HG03565 (cell line): ENCODE measurements at regions not wholly inside any gene's neighbourhood (a gene's known extent, or its start where the extent isn't known, plus 50 kb on each side); places are given as distances from the start of the nearest gene placed in this dataset.
"Not testable (repeated sequence)": the region's sequence is repeated elsewhere in the genome, so short reads cannot be mapped to it uniquely, and the experiment has no call there.

ENCODE experiments used
- ATAC-seq: cut with Tn5 transposase; IDR thresholded peaks from one replicate; pipeline ENCODE4 v1.9.1; 2021; ENCODE audit warnings: mild to moderate bottlenecking, moderate library complexity; ENCODE audit not compliant: unreplicated experiment

- no peak for ATAC-seq
These were observed 280.7 kb upstream of the TLE3 start for GRCh38 chr15:70378126-70379031.

- ATAC-seq = no peak
These were observed 279.4 kb upstream of the TLE3 start for GRCh38 chr15:70376929-70377691.

- no peak for ATAC-seq
These were observed 278.6 kb upstream of the TLE3 start for GRCh38 chr15:70376031-70376928.

GRCh38 chr15:70375586-70375985, 277.9 kb upstream of the TLE3 start:
- ATAC-seq = no peak

GRCh38 chr15:70375006-70375431, 277.3 kb upstream of the TLE3 start:
- ATAC-seq = no peak

GRCh38 chr15:70374096-70374495, 276.4 kb upstream of the TLE3 start:
- ATAC-seq = no peak

GRCh38 chr15:70373439-70373838, 275.7 kb upstream of the TLE3 start:
- not testable (repeated sequence) for ATAC-seq

GRCh38 chr15:70367913-70368705, 270.4 kb upstream of the TLE3 start:
- not testable (repeated sequence) for ATAC-seq

GRCh38 chr15:70364023-70364422, 266.3 kb upstream of the TLE3 start:
- not testable (repeated sequence) for ATAC-seq

GRCh38 chr15:70362886-70363285, 265.2 kb upstream of the TLE3 start:
- no peak for ATAC-seq

GRCh38 chr15:70362350-70362749, 264.6 kb upstream of the TLE3 start:
- ATAC-seq = no peak

- ATAC-seq = no peak
These were observed 264.2 kb upstream of the TLE3 start for GRCh38 chr15:70361891-70362290.

GRCh38 chr15:70361106-70361505, 263.4 kb upstream of the TLE3 start:
- ATAC-seq = no peak

GRCh38 chr15:70358871-70359647, 261.3 kb upstream of the TLE3 start:
- ATAC-seq = no peak

- ATAC-seq = no peak
These were observed 260.5 kb upstream of the TLE3 start for GRCh38 chr15:70358011-70358819.

GRCh38 chr15:70357453-70357852, 259.7 kb upstream of the TLE3 start:
- ATAC-seq = no peak

GRCh38 chr15:70356919-70357318, 259.2 kb upstream of the TLE3 start:
- ATAC-seq = no peak

GRCh38 chr15:70356062-70356860, 258.5 kb upstream of the TLE3 start:
- no peak for ATAC-seq
